ENCODE measurements at regions not wholly inside any gene's neighbourhood (a gene's known extent, or its start where the extent isn't known, plus 50 kb on each side); places are given as distances from the start of the nearest gene placed in this dataset.

- Histone ChIP-seq H3K23ac (ENCODE audit: insufficient read length, low read depth, low read length) (no peak overlapping the region), H3K4me2 (ENCODE audit: insufficient read depth, insufficient read length, low read length) (no peak overlapping the region), H3K9ac (ENCODE audit: extremely low read depth, insufficient read length, low read length) (no peak overlapping the region), H2BK120ac (ENCODE audit: low read depth, low read length, poor library complexity, severe bottlenecking) (no peak overlapping the region), H4K5ac (ENCODE audit: insufficient read length, low read depth, low read length) (no peak overlapping the region), H3K27me3 (ENCODE audit: insufficient read depth, low read length) (peaks cover 21% of the 10 kb centered on the region; the same call in 1 of the 2 replicates), H2BK5ac (ENCODE audit: insufficient read length, low read length) (no peak overlapping the region), H2AFZ (ENCODE audit: low read length) (no peak overlapping the region), H3K18ac (ENCODE audit: insufficient read length, low read depth, low read length) (no peak overlapping the region), H3K79me1 (ENCODE audit: insufficient read depth, low read depth, low read length, poor library complexity, severe bottlenecking) (no peaks in the 10 kb centered on the region), H3K56ac (ENCODE audit: insufficient read length, low read depth, low read length) (no peak overlapping the region), H3K23me2 (ENCODE audit: insufficient read length, low read depth, low read length, poor library complexity, severe bottlenecking) (peaks cover 11% of the 10 kb centered on the region), H3K4me1 (ENCODE audit: insufficient read depth, low read length) (no peaks in the 10 kb centered on the region), H2BK12ac (ENCODE audit: insufficient read length, low read depth, low read length) (no peak overlapping the region), H2AK5ac (ENCODE audit: insufficient read length, low read length) (no peak overlapping the region), H3T11ph (ENCODE audit: low read length) (no peak overlapping the region), H4K8ac (replicated peaks; ENCODE audit: insufficient read length, low read depth, low read length) (no peak overlapping the region), H3K27ac (ENCODE audit: insufficient read length, low read depth, low read length) (no peak overlapping the region), H2BK20ac (ENCODE audit: low read depth, low read length, poor library complexity, severe bottlenecking) (no peak overlapping the region), H4K20me1 (ENCODE audit: control insufficient read depth, insufficient read depth, insufficient read length) (no peaks in the 10 kb centered on the region), H2BK15ac (ENCODE audit: low read depth, low read length) (no peak overlapping the region), H3K9me3 (ENCODE audit: control insufficient read depth, low read depth, low read length) (no peaks in the 10 kb centered on the region), H3K79me2 (ENCODE audit: insufficient read depth, low read length) (no peaks in the 10 kb centered on the region), H3K14ac (ENCODE audit: insufficient read depth, low read length) (no peak overlapping the region), H3K4ac (ENCODE audit: low read depth, low read length) (no peak overlapping the region), H4K91ac (ENCODE audit: insufficient read length, low read depth, low read length) (no peak overlapping the region)
- Mint-ChIP-seq H3K4me3 (no peak overlapping the region), H3K36me3 (ENCODE audit: insufficient read depth in 1 of 3, low read depth in 3 of 3) (no peaks in the 10 kb centered on the region), H3K9me3 (peaks cover 0 to 7% of the 10 kb centered on the region in 2 experiments; a peak in 2 of 5 replicates), H3K27ac (no peak overlapping the region), H3K4me1 (peaks cover 20 to 23% of the 10 kb centered on the region in 2 experiments), H3K27me3 (ENCODE audit: low read depth) (peaks cover 81% of the 10 kb centered on the region)
- no CpG with 5 or more reads among the region's 9 CpGs for WGBS (ENCODE audit: extremely low coverage, insufficient read length, low lambda C conversion rate)
- no peak for TF ChIP-seq CTCF (conservative IDR thresholded peaks at IDR 0.05)
- no peak for DNase-seq
These were observed 293.4 kb downstream of the TFAP2C start for GRCh38 chr20:56922497-56922896.
